Natural killer cell (primary cell): ENCODE measurements at regions not wholly inside any gene's neighbourhood (a gene's known extent, or its start where the extent isn't known, plus 50 kb on each side); places are given as distances from the start of the nearest gene placed in this dataset.

Experiments
- ATAC-seq, 3 donors: fragments of 150-1000 bp in 2 of 3; fragments of 200-7000 bp in 1 of 3; cut with Tn5 transposase; 1 replicate in 1 of 3; 2 replicates in 2 of 3; pipeline ENCODE4 v1.10.0; 2021; ENCODE audit warnings: mild to moderate bottlenecking in 2 of 3, moderate library complexity in 2 of 3
- DNase-seq, 2 donors: peaks; one replicate each; pipeline versions ENCODE4 v3.0.0 to v3.0.0-alpha.2; 2013 to 2021; ENCODE audit warnings: mixed read lengths in 1 of 2
- H3K27ac ChIP-seq: one replicate; pipeline ENCODE4 v1.5.1; 2013; ENCODE audit warnings: mild to moderate bottlenecking, low read length
- H3K27me3 ChIP-seq: one replicate; pipeline ENCODE4 v1.6.1; 2013; ENCODE audit warnings: low read length; ENCODE audit not compliant: control insufficient read depth, insufficient read depth
- H3K36me3 ChIP-seq: one replicate; pipeline ENCODE4 v1.6.1; 2013; ENCODE audit warnings: low read length; ENCODE audit not compliant: control insufficient read depth, insufficient read depth
- H3K4me1 ChIP-seq: one replicate; pipeline ENCODE4 v1.6.1; 2013; ENCODE audit warnings: low read length; ENCODE audit not compliant: control insufficient read depth, insufficient read depth
- H3K4me3 ChIP-seq: one replicate; pipeline ENCODE4 v1.5.1; 2013; ENCODE audit warnings: low read length
- H3K9me3 ChIP-seq: one replicate; pipeline ENCODE4 v1.6.1; 2013; ENCODE audit warnings: low read length; ENCODE audit not compliant: control insufficient read depth, insufficient read depth
- H3K27ac Mint-ChIP-seq, 2 donors: one replicate each; pipeline ENCODE4 v1.8.0; 2022; ENCODE audit warnings: mild to moderate bottlenecking in 2 of 2, mixed read lengths in 2 of 2, moderate library complexity in 1 of 2
- H3K27me3 Mint-ChIP-seq, 2 donors: one replicate each; pipeline ENCODE4 v1.8.0; 2022; ENCODE audit warnings: low read depth in 2 of 2, mixed read lengths in 2 of 2
- H3K36me3 Mint-ChIP-seq: one replicate; pipeline ENCODE4 v1.8.0; 2022; ENCODE audit warnings: mixed read lengths
- H3K4me1 Mint-ChIP-seq, 2 donors: one replicate each; pipeline ENCODE4 v1.8.0; 2022; ENCODE audit warnings: mixed read lengths in 2 of 2
- H3K4me3 Mint-ChIP-seq: one replicate; pipeline ENCODE4 v1.8.0; 2022; ENCODE audit warnings: mild to moderate bottlenecking, moderate library complexity, mixed read lengths
- H3K9me3 Mint-ChIP-seq, 2 donors: one replicate each; pipeline ENCODE4 v1.8.0; 2022; ENCODE audit warnings: mixed read lengths in 2 of 2
- WGBS: methylation state at CpG from one replicate; pipeline ENCODE4 v1.1.7; 2013; ENCODE audit warnings: missing lambda C conversion rate; ENCODE audit not compliant: insufficient coverage; 5-methylcytosine and 5-hydroxymethylcytosine counted together
- intact Hi-C: fragments of 100-400 bp; cut with micrococcal nuclease; formaldehyde crosslinking; loops from one replicate; pipeline ENCODE4 v1.14.2; 2022
- TF ChIP-seq, protein P1 (sequence below): fragments of 200-600 bp; IDR thresholded peaks from one replicate; pipeline ENCODE4 v1.8.0; 2022; ENCODE audit warnings: antibody characterized with exemption

GRCh38 chr1:217115404-217116380 lies 392.5 kb upstream of the ESRRG start:
- no peaks in the 10 kb centered on the region for H3K9me3 ChIP-seq
- DNase-seq (no peak), ATAC-seq (no peak)
- no peaks in the 10 kb centered on the region for H3K4me1 Mint-ChIP-seq
- H3K27ac ChIP-seq = no peak overlapping the region
- H3K4me1 ChIP-seq = no peaks in the 10 kb centered on the region
- 71% methylated on average over 5 of the region's 5 CpGs for WGBS
- no peaks in the 10 kb centered on the region for H3K36me3 Mint-ChIP-seq
- H3K27ac Mint-ChIP-seq = no peak overlapping the region
- no peaks in the 10 kb centered on the region for H3K36me3 ChIP-seq
- intact Hi-C loops = no loop called here
- H3K27me3 ChIP-seq = no peaks in the 10 kb centered on the region
- no peaks in the 10 kb centered on the region for H3K27me3 Mint-ChIP-seq
- TF ChIP-seq, protein P1, sequence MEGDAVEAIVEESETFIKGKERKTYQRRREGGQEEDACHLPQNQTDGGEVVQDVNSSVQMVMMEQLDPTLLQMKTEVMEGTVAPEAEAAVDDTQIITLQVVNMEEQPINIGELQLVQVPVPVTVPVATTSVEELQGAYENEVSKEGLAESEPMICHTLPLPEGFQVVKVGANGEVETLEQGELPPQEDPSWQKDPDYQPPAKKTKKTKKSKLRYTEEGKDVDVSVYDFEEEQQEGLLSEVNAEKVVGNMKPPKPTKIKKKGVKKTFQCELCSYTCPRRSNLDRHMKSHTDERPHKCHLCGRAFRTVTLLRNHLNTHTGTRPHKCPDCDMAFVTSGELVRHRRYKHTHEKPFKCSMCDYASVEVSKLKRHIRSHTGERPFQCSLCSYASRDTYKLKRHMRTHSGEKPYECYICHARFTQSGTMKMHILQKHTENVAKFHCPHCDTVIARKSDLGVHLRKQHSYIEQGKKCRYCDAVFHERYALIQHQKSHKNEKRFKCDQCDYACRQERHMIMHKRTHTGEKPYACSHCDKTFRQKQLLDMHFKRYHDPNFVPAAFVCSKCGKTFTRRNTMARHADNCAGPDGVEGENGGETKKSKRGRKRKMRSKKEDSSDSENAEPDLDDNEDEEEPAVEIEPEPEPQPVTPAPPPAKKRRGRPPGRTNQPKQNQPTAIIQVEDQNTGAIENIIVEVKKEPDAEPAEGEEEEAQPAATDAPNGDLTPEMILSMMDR = no peak
- no peak overlapping the region for H3K4me3 Mint-ChIP-seq
- no peak overlapping the region for H3K4me3 ChIP-seq
- peaks cover 11 to 16% of the 10 kb centered on the region in 2 donors for H3K9me3 Mint-ChIP-seq

GRCh38 chr1:217109928-217110327 lies 386.7 kb upstream of the ESRRG start:
- WGBS = 78% methylated on average over 1 of the region's 1 CpG
- H3K27ac Mint-ChIP-seq = no peak overlapping the region

GRCh38 chr1:217106231-217106901 lies 383.1 kb upstream of the ESRRG start:
- WGBS = 81% methylated on average over 8 of the region's 8 CpGs

More at GRCh38 chr1:217109928-217110327, 386.7 kb upstream of the ESRRG start:
- no peaks in the 10 kb centered on the region for H3K27me3 ChIP-seq
- H3K27ac ChIP-seq = no peak overlapping the region
- no peaks in the 10 kb centered on the region for H3K36me3 ChIP-seq
- no peaks in the 10 kb centered on the region for H3K27me3 Mint-ChIP-seq
- H3K4me1 ChIP-seq = no peaks in the 10 kb centered on the region
- H3K4me3 ChIP-seq = no peak overlapping the region
- intact Hi-C loops = no loop called here
- H3K36me3 Mint-ChIP-seq = peaks cover 8% of the 10 kb centered on the region
- TF ChIP-seq, protein P1 = no peak
- DNase-seq = no peak
- no peaks in the 10 kb centered on the region for H3K4me1 Mint-ChIP-seq
- no peak overlapping the region for H3K4me3 Mint-ChIP-seq
- ATAC-seq = no peak
- peaks cover 13 to 17% of the 10 kb centered on the region in 2 donors for H3K9me3 Mint-ChIP-seq
- no peaks in the 10 kb centered on the region for H3K9me3 ChIP-seq

More at GRCh38 chr1:217106231-217106901, 383.1 kb upstream of the ESRRG start:
- Mint-ChIP-seq H3K36me3 (peaks cover 8% of the 10 kb centered on the region), H3K4me3 (no peak overlapping the region), H3K27ac (no peak overlapping the region), H3K9me3 (peaks cover 18 to 19% of the 10 kb centered on the region in 2 donors), H3K4me1 (no peaks in the 10 kb centered on the region), H3K27me3 (no peaks in the 10 kb centered on the region)
- TF ChIP-seq, protein P1 = no peak
- no peaks in the 10 kb centered on the region for H3K9me3 ChIP-seq
- H3K27ac ChIP-seq = no peak overlapping the region
- ATAC-seq (no peak), DNase-seq (no peak)
- no peaks in the 10 kb centered on the region for H3K27me3 ChIP-seq
- no peaks in the 10 kb centered on the region for H3K4me1 ChIP-seq
- H3K4me3 ChIP-seq = no peak overlapping the region
- H3K36me3 ChIP-seq = no peaks in the 10 kb centered on the region
- intact Hi-C loops = no loop called here
